NB4 (cell line): ENCODE measurements at regions not wholly inside any gene's neighbourhood (a gene's known extent, or its start where the extent isn't known, plus 50 kb on each side); places are given as distances from the start of the nearest gene placed in this dataset.

ENCODE experiments used
- DNase-seq: peaks from one replicate; pipeline ENCODE4 v3.0.0; 2010; ENCODE audit warnings: low read depth
- H3K4me3 ChIP-seq: one replicate; pipeline ENCODE4 v1.5.1; 2011; ENCODE audit warnings: mild to moderate bottlenecking, low read depth, low read length, moderate library complexity
- CTCF ChIP-seq: IDR thresholded peaks from one replicate; pipeline ENCODE4 v1.5.1; 2012; ENCODE audit warnings: low read depth, low read length
- MAX ChIP-seq: IDR thresholded peaks from 2 replicates; pipeline ENCODE4 v1.6.1; 2011; ENCODE audit warnings: low read depth, low read length
- MYC ChIP-seq: IDR thresholded peaks from 2 replicates; pipeline ENCODE4 v1.6.1; 2011; ENCODE audit warnings: low read depth, low read length
- POLR2A ChIP-seq: IDR thresholded peaks from 2 replicates; pipeline ENCODE4 v1.6.1; 2011; ENCODE audit warnings: mild to moderate bottlenecking; ENCODE audit not compliant: insufficient read length; ENCODE audit errors: extremely low read depth

- no peak overlapping the region for H3K4me3 ChIP-seq
- no peak for TF ChIP-seq MAX
- no peak for TF ChIP-seq CTCF
- TF ChIP-seq POLR2A, result no peak
- TF ChIP-seq MYC, result no peak
- DNase-seq, result no peak
Observed at GRCh38 chr2:185215497-185215896, 523.1 kb upstream of the FSIP2 start.

- H3K4me3 ChIP-seq, result no peak overlapping the region
- no peak for DNase-seq
- TF ChIP-seq POLR2A, result no peak
- no peak for TF ChIP-seq MAX
- no peak for TF ChIP-seq CTCF
- no peak for TF ChIP-seq MYC
Observed at GRCh38 chr2:185219981-185220380, 518.6 kb upstream of the FSIP2 start.

GRCh38 chr2:185222311-185222710 is 516.3 kb upstream of the FSIP2 start:
- no peak for DNase-seq
- TF ChIP-seq CTCF (no peak), MAX (no peak), MYC (no peak), POLR2A (no peak)
- H3K4me3 ChIP-seq, result no peak overlapping the region

GRCh38 chr2:185227391-185227790 is 511.2 kb upstream of the FSIP2 start:
- H3K4me3 ChIP-seq, result no peak overlapping the region
- no peak for TF ChIP-seq MAX
- no peak for TF ChIP-seq CTCF
- TF ChIP-seq MYC, result no peak
- TF ChIP-seq POLR2A, result no peak
- DNase-seq, result no peak

GRCh38 chr2:185239491-185239890 is 499.1 kb upstream of the FSIP2 start:
- no peak for DNase-seq
- no peak overlapping the region for H3K4me3 ChIP-seq
- TF ChIP-seq POLR2A (no peak), MYC (no peak), CTCF (no peak), MAX (no peak)

GRCh38 chr2:185240796-185241195 is 497.8 kb upstream of the FSIP2 start:
- TF ChIP-seq MAX (no peak), MYC (no peak), POLR2A (no peak), CTCF (no peak)
- no peak overlapping the region for H3K4me3 ChIP-seq
- DNase-seq, result no peak
